Motor neuron (in vitro differentiated cells): ENCODE measurements at regions not wholly inside any gene's neighbourhood (a gene's known extent, or its start where the extent isn't known, plus 50 kb on each side); places are given as distances from the start of the nearest gene placed in this dataset.

Source experiments
- ATAC-seq, 8 experiments: fragments of 200-7000 bp; cut with Tn5 transposase; replicated peaks in 6 of 8; 2 replicates each; pipeline ENCODE4 v1.8.0; 2021; ENCODE audit warnings: mild to moderate bottlenecking in 8 of 8, moderate library complexity in 8 of 8
- H3K27ac ChIP-seq, 2 donors: fragments of 250-450 bp; sonication (Bioruptor Pico); 2 replicates each; pipeline ENCODE4 v1.9.0; 2021; ENCODE audit warnings: antibody characterized with exemption in 2 of 2, mild to moderate bottlenecking in 2 of 2, moderate library complexity in 1 of 2
- H3K4me1 ChIP-seq, 2 donors: fragments of 250-450 bp; sonication (Bioruptor Pico); replicated peaks in 1 of 2; 2 replicates each; pipeline ENCODE4 v1.6.1; 2021; ENCODE audit warnings: antibody characterized with exemption in 2 of 2, mild to moderate bottlenecking in 2 of 2, moderate library complexity in 1 of 2
- H3K4me3 ChIP-seq, 5 donors: fragments of 250-450 bp; sonication (Bioruptor Pico); 2 replicates each; pipeline ENCODE4 v1.9.0; 2021; ENCODE audit warnings: antibody characterized with exemption in 5 of 5, mild to moderate bottlenecking in 5 of 5, moderate library complexity in 4 of 5
- WGBS, 10 experiments: fragments of 450-650 bp; shearing (Covaris generic); methylation state at CpG; one replicate each; pipeline ENCODE4 v1.0.0; 2022; 5-methylcytosine and 5-hydroxymethylcytosine counted together
- in situ Hi-C, 9 experiments: fragments of 400-800 bp; cut with MboI; loops; one replicate each; pipeline ENCODE4 v1.15.0; 2021; ENCODE audit warnings: low sequenced_read_pairs in 9 of 9, low pct_unique_long_range_greater_than_20kb in 2 of 9; ENCODE audit not compliant: unreplicated experiment in 9 of 9

DNA sequence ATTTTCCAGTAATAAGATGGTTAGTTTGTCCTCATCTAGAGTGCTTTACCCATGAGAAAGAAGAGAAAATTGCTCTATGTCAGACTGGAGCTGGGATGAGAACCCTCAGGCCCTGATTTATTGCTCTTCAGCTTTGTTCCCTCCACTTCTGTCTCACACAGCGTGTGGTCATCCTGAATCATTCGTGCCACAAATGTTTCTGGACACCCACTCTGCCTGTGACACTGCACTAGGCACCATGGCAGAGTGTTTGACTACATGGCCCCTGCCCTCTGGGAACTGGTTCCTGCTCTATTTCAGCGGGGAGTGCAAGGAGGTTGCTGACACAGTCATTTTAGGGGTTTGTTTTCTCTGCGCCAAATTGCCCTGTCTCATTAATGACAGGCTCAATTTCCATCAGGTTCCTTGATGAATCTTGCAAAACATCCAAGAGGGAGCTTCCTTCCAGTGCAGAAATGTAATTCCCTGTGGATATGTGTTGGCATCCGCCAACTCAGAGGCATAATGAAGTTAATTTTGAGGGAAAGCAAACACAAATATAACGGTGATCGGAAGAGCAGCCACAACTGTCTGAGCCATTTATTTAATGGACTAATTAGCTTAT, 207.5 kb downstream of the CLIC5 start:
- WGBS, 10 experiments: 0 to 100% (median 73%) methylated on average over 1 to 7 of the region's 7 CpGs; no CpG with 5 or more reads in 1 of the 10 experiments
- H3K4me3 ChIP-seq: no peak overlapping the region
- peaks cover 0 to 28% of the 10 kb centered on the region in 2 donors for H3K4me1 ChIP-seq
- peak in 4 of 8 experiments; percentile 35 to 47 (median 36) for ATAC-seq
- in situ Hi-C loops: no loop called here
- H3K27ac ChIP-seq: no peak overlapping the region

DNA sequence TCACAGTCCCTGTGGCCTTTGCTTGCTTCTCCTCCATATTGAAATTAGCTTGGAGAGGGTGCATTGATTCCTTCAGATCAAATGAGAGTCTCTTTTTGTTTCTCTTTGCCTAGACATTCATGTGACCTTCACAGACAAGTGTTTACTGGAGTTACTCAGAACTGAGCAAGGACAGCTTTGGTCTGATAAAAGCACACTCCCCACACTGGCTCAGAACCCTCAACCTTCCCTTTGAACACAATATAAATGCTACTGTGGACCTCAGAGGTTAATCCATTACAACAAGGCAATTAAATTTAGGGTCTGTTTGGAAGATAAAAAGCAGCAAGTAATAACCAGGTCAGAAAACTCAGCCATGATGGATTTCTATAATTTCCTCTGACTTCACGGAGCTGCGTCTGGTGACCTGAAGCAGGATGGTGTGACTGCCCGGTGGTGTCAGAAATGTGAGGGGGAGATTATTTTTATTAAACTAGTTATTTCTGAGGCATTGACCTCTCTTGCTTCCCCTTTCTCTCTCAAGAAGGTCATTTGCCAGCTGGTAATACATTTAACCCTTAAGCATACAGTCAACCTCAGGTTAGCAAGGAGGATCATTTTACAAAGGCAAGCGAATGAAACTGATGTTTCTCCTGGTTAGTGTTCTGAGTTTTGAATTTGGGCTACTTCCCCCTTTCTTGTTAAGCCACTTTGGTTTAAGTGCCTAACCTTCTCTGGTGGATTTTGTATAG, 208.2 kb downstream of the CLIC5 start:
- no peak overlapping the region for H3K27ac ChIP-seq
- peaks cover 0 to 22% of the 10 kb centered on the region in 2 donors for H3K4me1 ChIP-seq
- ATAC-seq: peak in 5 of 8 experiments; percentile 21 to 74 (median 60)
- 33 to 100% (median 70%) methylated on average over 1 to 4 of the region's 4 CpGs; no CpG with 5 or more reads in 3 of the 10 experiments for WGBS, 10 experiments
- in situ Hi-C loops: no loop called here
- H3K4me3 ChIP-seq: no peak overlapping the region

DNA sequence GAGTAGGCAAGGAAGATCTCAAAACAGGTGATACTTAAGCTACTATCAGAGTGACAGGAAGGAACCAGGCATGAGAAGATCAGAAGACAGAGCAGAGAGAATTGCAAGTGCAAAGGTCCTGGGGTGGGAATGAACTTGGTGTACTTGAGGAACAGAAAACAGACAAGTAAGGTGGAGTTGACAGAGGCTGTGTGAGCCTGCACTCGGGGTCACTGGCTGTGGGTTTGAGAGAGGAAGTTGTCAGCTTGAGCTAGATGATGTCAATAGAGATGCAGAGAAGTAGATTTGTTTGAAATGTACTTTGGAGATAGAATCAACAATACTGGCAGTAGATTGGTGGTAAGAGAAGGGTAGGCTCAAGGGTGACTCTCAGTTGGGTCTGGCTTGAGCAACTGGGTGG, 209.5 kb downstream of the CLIC5 start:
- in situ Hi-C loops: no loop called here
- 0 to 71% (median 50%) methylated on average over 1 of the region's 1 CpG; no CpG with 5 or more reads in 5 of the 10 experiments for WGBS, 10 experiments
- Histone ChIP-seq H3K4me3 (no peak overlapping the region), H3K4me1 (peaks cover 0 to 22% of the 10 kb centered on the region in 2 donors), H3K27ac (no peak overlapping the region)
- no peak for ATAC-seq

DNA sequence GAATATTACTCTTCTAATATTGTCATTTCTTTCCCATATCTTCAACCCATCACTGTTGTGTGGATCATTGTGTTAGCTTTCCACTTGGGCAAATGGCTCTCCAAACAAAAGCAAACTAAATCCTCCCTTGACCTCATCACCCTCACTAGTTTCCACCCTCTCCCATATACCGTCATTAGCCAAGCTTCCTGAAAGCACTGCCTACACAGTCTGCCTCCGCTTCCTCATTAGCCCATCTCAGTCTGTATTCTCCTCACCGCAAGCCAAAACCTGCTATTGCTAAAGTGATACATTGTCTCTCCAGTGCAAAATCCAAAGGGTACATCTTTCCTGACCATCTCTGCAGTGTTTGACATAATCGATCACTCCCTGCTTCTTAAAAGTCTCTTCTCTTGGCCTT, 212.6 kb downstream of the CLIC5 start:
- H3K4me3 ChIP-seq: no peak overlapping the region
- in situ Hi-C loops: no loop called here
- peaks cover 0 to 17% of the 10 kb centered on the region in 2 donors for H3K4me1 ChIP-seq
- no peak overlapping the region for H3K27ac ChIP-seq
- no peak for ATAC-seq
- 83 to 96% (median 87%) methylated on average over 1 to 4 of the region's 4 CpGs; no CpG with 5 or more reads in 4 of the 10 experiments for WGBS, 10 experiments

DNA sequence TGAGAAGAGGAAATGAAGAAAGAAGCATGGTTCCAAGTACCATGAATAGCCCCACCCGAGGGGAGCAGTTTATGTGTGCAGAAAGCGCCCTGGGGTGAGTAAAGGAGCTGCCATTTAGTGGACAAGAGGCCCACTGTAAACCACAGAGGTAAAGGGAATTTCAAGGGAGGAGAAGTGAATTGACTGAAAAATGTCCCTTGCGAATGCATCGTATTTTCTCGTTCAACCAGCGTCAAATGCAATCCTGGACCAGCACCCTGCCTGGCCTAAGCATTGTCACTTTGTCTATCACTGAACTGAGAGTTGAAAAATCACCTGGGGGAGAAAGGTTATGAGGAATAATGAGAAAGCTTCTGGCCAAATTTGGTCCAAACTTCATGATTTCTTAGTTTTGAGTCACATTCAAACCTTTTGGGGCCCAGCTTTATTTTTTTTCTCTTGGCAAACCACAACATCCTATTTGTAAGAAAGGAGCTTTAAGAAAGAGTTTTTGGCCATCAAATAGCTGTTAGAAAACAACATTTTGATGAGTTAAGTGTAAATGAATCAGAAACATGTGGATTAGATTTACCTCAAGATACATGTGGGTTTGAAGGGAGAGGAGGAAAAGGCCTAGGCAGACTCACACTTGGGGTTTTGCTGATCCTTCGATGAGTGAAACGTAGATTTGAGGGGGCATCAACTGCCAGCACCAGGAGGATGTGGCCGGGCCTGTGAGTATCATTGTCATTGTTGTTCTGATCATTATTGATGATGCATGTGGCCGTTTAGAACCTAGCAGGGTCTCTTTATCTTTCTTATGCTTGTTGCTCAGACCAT, 214.0 kb downstream of the CLIC5 start:
- ATAC-seq: no peak
- in situ Hi-C loops: no loop called here
- WGBS, 10 experiments: 29 to 90% (median 45%) methylated on average over 2 to 10 of the region's 10 CpGs

DNA sequence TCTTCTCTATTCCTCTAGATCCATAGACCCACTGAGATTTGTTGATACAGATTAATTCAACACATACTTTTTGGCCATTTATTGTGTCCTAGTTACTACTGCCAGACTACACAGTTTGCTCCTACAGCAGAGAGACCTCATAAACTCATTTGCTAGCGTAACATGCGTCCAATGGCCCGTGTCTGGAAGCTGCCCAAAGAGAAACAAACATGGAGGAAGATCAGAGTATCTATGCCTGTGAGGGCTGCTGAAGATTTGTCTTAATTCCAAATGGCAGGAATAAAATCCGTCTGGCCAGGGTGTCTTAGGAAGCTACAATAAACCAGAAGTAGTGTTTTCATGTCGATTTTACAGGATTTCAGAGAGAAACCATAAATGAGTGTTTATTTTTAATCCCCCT, 214.7 kb downstream of the CLIC5 start:
- H3K4me3 ChIP-seq: no peak overlapping the region
- H3K4me1 ChIP-seq: no peaks in the 10 kb centered on the region
- in situ Hi-C loops: no loop called here
- ATAC-seq: no peak
- H3K27ac ChIP-seq: no peak overlapping the region
- 24 to 97% (median 77%) methylated on average over 1 to 5 of the region's 5 CpGs; no CpG with 5 or more reads in 2 of the 10 experiments for WGBS, 10 experiments

More for the DNA sequence above, 214.0 kb downstream of the CLIC5 start:
- peaks cover 0 to 3% of the 10 kb centered on the region in 2 donors for H3K4me1 ChIP-seq
- H3K4me3 ChIP-seq: no peak overlapping the region
- H3K27ac ChIP-seq: no peak overlapping the region

DNA sequence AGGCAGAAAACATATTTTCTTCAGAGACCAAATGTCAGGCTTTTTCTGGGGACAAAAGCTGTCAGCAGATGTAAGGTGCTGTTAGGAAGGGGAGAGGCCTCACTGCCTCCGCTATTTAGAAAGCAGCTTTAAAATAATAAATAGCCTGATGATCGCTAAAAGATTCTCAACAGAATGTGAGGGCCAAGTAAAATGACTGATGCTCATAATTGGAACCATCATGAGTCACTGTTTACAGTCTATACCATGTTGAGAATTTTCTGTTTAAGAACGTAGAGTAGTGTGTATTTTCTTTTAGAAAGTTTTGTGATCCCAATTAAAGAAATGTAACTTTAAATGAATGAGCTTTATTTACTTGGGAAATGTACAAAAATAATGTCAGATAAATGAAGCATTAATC, 220.0 kb downstream of the CLIC5 start:
- 42 to 93% (median 78%) methylated on average over 1 to 3 of the region's 3 CpGs for WGBS, 10 experiments

DNA sequence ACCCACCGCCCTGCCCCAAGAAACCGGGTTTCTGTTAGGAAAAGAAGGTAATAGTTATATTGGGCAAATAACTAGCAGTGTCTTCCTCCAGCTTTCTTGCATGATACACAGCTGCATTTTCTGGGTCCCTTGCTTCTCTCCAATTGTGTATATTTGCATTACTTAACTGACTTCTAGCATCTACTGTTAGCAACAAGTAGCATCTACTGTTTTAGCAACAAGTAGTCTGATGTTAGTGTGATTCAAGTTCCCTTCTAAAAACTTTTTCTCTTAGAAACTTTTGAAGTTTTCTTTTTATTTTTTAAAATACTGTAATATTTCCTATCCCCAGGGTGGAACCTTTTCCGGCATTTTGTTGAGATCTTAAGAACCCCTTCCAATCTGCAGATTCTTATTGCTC, 221.2 kb downstream of the CLIC5 start:
- Histone ChIP-seq H3K4me3 (no peak overlapping the region), H3K4me1 (no peaks in the 10 kb centered on the region), H3K27ac (no peak overlapping the region)
- no peak for ATAC-seq
- in situ Hi-C loops: no loop called here
- 54 to 100% (median 92%) methylated on average over 1 to 3 of the region's 3 CpGs; no CpG with 5 or more reads in 1 of the 10 experiments for WGBS, 10 experiments

More for the DNA sequence above, 220.0 kb downstream of the CLIC5 start:
- in situ Hi-C loops: no loop called here
- Histone ChIP-seq H3K27ac (no peak overlapping the region), H3K4me3 (no peak overlapping the region), H3K4me1 (no peaks in the 10 kb centered on the region)
- peak in 1 of 8 experiments; percentile 27 for ATAC-seq

DNA sequence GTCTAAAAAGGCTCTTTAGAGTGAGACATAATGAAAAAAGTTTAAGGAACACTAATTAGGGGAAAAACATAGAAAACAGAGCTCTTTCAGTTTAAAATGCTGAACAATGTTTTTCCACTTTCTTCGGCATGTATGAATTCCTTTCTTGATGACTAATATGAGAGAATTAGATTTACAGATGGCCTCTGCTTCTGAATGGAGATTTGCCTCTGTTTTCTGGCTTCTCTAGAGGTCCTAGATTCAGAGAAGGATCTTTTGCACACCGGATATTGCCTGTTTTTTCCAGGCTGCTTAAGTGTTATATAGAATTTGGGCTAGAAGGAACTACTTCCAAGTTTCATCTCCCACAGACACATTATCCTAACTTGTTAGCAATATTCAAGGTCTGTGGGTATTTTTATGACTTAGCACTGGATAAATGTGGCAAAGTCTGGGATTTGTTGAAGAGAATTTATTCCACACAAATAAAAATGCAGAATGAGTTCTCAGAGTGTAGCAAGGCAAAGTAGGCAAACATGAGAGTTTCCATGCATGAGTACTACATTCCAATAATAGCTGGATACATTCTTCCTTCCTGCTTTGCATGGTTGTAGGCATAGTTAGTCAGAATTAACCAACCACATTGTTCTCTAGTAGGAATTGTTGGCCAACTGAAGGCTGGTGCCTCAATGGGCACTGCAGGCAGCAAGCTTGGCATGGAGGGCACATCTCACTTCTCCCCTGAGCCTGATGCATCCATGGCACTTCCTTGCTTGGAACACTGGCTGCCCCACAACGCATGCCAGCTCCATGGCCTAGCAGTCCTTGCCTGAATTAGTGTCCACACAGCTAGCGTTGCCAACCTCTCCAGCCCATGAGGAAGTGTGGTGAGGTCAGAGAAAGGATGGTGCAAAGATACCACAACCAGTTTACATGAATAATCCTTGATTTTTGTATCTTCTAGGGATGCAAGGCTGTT, 224.2 kb downstream of the CLIC5 start:
- in situ Hi-C loops: no loop called here
- peak in 3 of 8 experiments; percentile 77 to 85 (median 84) for ATAC-seq
- Histone ChIP-seq H3K4me1 (peaks cover 3 to 5% of the 10 kb centered on the region in 2 donors), H3K4me3 (no peak overlapping the region), H3K27ac (no peak overlapping the region)
- 26 to 93% (median 71%) methylated on average over 2 to 3 of the region's 4 CpGs; no CpG with 5 or more reads in 1 of the 10 experiments for WGBS, 10 experiments

DNA sequence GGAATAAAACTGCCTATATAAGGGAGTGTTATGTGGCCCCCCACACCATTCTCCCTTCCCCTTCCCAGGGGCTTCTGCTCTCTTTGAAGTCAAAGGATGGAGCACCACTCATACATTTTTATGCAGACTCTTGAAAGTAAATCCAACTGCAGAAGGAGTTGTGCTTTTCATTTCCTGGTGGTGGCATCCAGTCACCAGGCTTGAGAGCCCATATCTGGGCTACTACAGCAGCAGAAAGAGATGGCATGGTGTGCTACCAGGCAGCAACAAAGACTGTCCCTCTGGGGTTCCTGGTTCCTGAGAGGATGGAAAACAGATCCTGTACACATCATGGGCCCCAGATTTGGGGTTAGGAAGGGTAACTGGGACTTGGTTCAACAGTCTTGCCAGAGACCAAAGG, 226.4 kb downstream of the CLIC5 start:
- in situ Hi-C loops: no loop called here
- no peak for ATAC-seq
- Histone ChIP-seq H3K4me3 (no peak overlapping the region), H3K4me1 (peaks cover 5 to 10% of the 10 kb centered on the region in 2 donors), H3K27ac (no peak overlapping the region)

DNA sequence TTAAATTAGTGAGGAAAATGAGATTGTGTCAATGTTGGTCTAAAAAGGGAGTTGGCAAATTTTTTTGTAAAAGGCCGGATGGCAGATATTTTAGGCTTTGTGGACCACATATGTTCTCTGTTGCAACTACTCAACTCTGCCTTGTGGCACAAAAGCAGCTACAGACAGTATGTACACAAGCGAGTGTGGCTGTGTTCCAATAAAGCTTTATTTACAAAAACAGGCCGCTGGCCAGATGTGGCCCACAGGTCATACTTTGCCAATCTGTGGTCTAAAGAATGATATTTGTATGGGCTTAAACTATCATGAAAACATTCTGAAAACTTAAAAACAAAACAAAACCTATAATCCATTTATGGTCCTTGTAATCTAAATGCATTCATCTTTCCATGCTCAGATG, 228.3 kb downstream of the CLIC5 start:
- in situ Hi-C loops: no loop called here
- ATAC-seq: no peak
- no peak overlapping the region for H3K4me3 ChIP-seq
- 52 to 100% (median 83%) methylated on average over 1 to 3 of the region's 3 CpGs; no CpG with 5 or more reads in 1 of the 10 experiments for WGBS, 10 experiments
- peaks cover 5 to 10% of the 10 kb centered on the region in 2 donors for H3K4me1 ChIP-seq
- no peak overlapping the region for H3K27ac ChIP-seq

DNA sequence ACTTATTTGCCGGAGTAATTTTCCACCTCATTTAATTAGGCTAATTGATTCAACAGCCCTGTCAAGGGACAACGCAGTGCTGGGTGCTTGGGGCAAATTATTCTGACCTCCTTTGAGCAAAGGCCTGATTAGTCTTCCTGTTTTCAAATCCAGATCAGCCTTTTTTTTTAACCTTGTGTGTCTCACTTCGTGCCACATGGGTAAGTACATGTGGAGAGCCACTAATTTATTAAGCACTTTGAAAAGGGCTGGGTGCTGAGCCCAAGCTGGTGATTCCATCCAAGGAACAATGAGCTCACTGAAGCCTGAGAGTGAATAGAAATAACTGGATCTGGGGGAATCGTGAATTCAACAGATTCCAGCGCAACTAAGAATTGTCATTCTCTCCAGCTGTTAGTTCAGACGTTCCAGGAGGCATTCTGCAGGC, 229.3 kb downstream of the CLIC5 start:
- peak in 5 of 8 experiments; percentile 67 to 99 (median 88) for ATAC-seq
- no peak overlapping the region for H3K4me3 ChIP-seq
- H3K4me1 ChIP-seq: peaks cover 5 to 10% of the 10 kb centered on the region in 2 donors
- H3K27ac ChIP-seq: no peak overlapping the region
- in situ Hi-C loops: no loop called here
- WGBS, 10 experiments: 0 to 46% (median 19%) methylated on average over 1 to 6 of the region's 6 CpGs
